ENCODE measurements at regions not wholly inside any gene's neighbourhood (a gene's known extent, or its start where the extent isn't known, plus 50 kb on each side); places are given as distances from the start of the nearest gene placed in this dataset.

- TF ChIP-seq CTCF (IDR thresholded peaks at IDR 0.05) (no peak), POLR2AphosphoS5 (IDR thresholded peaks at IDR 0.05) (no peak), POLR2A (IDR thresholded peaks at IDR 0.05) (no peak)
Measured at GRCh38 chr6:156691018-156691417, 86.2 kb upstream of the ARID1B start.

All from sigmoid colon (tissue), 4 donors.